Daoy (cell line): ENCODE measurements at regions not wholly inside any gene's neighbourhood (a gene's known extent, or its start where the extent isn't known, plus 50 kb on each side); places are given as distances from the start of the nearest gene placed in this dataset.
"Not testable (repeated sequence)": the region's sequence is repeated elsewhere in the genome, so short reads cannot be mapped to it uniquely, and the experiment has no call there.

ENCODE experiments used
- DNase-seq: peaks from one replicate; pipeline ENCODE4 v3.0.0-alpha.2; 2015; ENCODE audit warnings: low read depth

DNA sequence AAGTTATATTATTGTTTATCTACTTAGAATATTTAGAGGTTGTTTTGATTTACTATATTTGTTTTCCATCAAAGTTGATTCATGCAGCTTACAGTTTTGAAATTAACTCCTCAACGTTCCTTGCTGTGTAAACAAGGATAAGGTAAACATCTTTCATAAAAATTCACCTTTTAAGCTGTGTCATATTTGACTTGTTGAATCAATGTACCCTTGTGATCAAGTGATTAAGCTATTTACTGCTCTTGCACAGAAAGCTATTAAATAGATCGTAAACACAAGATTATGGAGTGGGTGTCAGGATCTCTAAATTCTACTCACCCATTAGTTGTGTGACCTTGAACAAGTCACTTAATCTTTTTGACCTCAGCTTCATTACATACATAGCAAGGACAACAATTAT lies 2054.0 kb upstream of the NUDT12 start:
- no peak for DNase-seq

GRCh38 chr5:105602406-105602805 lies 2039.8 kb upstream of the NUDT12 start:
- not testable (repeated sequence) for DNase-seq

- DNase-seq = no peak
Observed at GRCh38 chr5:105593011-105593760, 2030.6 kb upstream of the NUDT12 start.

DNA sequence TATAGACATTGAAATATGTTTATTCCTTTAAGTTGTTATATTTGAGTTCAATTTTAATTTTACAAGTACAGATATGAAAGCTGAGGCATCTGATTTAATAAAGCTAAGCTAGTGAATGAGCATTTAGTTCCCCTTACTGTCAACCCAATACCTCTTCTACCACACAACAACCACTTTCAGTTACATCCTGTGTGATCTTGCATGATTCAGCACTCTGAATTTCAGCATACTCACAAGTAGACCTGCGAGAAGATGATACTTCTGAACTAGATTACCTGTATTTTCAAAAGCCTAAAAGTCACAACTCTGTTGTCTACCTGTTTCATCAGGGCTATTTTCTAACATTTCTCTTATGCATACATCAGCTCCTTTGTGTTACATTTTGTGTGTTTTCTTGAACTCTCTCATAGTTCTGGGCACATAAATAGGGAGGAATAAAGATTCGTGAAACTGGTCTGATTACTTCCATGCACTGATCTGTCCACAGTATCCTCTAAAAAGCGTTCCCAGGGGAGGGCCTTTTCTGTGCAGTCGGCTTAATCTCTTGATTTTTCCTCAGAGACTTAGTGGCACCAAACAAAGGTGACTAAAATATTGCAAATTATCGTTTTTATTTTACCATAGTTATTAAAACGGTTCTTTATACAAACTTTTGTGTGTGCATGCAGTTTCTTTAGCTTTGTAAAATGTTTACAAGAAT lies 2025.5 kb upstream of the NUDT12 start:
- no peak for DNase-seq

GRCh38 chr5:105581988-105582690 lies 2019.5 kb upstream of the NUDT12 start:
- DNase-seq = no peak

GRCh38 chr5:105573575-105573974 lies 2011.0 kb upstream of the NUDT12 start:
- no peak for DNase-seq

DNA sequence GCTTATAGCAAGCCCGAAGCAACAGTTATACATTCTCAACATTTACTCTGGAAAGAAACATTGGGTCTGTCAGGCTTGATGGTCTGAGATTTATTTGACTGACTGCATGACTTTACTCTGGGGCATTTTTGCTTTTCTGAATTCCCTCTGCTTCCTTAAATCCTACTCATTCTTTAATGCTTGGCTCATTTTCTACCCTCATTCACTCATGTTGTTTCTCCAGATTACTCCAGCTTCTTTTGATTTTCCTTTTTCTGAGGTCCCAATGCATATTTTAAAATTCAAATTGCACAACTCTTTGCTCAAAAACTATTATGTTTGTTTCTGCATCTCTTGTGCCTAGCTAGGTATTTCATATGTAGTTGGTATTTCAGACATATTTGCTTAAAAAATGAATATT lies 2002.9 kb upstream of the NUDT12 start:
- DNase-seq = no peak

DNA sequence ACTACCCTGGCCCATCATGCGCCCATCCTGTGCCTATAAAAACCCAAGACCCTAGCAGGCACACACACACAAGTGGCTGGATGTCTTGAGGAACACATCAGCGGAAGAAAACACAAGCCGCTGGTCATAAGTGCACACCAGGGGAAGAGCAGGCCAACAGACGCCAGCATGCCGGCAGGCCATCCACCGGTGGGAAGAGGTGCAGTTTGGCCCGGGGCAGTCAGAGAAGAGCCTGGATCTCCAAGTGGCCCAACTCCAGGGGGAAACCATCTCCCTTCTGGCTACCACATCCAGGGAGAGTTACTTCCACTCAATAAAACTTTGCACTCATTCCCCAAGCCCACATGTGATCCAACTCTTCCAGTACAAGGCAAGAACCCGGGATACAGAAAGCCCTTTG lies 2001.3 kb upstream of the NUDT12 start:
- DNase-seq = no peak

DNA sequence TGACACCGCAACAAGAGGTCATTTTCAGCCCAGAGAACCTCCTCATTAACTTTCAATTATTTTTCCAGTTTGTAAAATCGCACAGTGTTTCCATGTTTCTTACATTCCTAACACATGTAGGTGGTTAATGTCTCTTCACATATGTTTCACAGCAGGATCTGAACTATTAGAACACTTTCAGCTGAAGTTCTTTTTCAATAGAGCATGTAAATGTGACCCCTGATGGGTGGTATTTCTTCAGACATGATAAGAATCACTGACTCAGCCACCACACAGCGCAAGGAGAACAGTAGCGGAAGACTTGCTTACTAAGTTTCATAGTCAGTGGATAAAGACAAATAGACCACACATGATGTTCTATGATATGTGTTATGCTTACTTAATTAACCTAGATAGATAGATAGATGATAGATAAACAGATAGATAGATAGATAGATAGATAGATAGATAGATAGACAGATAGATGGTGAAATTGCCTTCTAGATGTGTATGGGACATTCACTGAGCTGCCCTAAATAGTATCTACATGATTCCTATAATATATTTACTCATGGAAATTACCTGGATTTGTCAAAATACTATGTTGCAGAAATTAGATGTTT lies 1992.1 kb upstream of the NUDT12 start:
- DNase-seq = no peak

GRCh38 chr5:105544300-105544699 lies 1981.7 kb upstream of the NUDT12 start:
- DNase-seq = no peak

GRCh38 chr5:105536675-105537074 lies 1974.1 kb upstream of the NUDT12 start:
- DNase-seq = no peak

- no peak for DNase-seq
Observed at GRCh38 chr5:105530716-105531261, 1968.2 kb upstream of the NUDT12 start.

DNA sequence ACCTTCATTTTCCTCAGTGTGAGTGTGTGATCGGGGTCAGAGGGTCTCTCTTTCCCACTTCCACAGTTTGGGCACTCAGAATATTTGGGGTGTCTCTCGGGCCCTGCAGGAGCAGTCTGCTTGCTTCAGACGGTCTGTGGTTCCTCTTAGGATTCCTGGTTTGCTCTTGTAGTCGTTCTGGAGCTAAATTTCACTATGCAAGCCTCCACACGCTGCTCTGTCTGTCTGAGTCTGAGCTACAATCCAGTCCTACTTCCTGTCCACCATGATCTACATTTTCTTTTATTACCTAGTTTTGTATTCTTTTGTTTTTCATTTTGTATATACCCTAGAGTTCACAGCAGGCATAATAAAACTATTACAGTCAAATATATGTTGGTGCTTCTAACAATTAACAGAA lies 1967.3 kb upstream of the NUDT12 start:
- no peak for DNase-seq

GRCh38 chr5:105508519-105508918 lies 1945.9 kb upstream of the NUDT12 start:
- DNase-seq = no peak

- DNase-seq = no peak
Observed at GRCh38 chr5:105506692-105507277, 1944.2 kb upstream of the NUDT12 start.

GRCh38 chr5:105503950-105504349 lies 1941.4 kb upstream of the NUDT12 start:
- no peak for DNase-seq

GRCh38 chr5:105501315-105501714 lies 1938.7 kb upstream of the NUDT12 start:
- no peak for DNase-seq

DNA sequence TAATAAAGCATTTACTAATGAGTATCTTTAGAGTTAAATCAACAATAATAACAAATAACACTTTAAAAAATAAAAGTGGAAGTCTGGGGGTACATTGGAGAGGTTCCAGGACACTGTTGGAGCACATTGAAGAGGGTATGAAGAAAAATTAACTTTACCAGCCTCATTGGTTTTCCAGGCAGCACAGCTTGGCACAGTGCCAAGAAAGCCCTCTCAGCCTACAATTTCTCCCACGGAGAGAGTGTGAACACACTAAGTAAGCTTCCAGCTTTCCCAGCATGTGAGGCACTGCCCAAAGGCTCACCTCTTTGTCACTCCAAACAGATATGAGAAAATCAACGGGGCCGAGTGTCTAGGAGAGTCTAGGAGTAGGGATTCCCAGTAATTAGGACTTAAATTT lies 1912.8 kb upstream of the NUDT12 start:
- DNase-seq = no peak

GRCh38 chr5:105462377-105462776 lies 1899.8 kb upstream of the NUDT12 start:
- DNase-seq = no peak

- DNase-seq = no peak
Observed at GRCh38 chr5:105460721-105461120, 1898.1 kb upstream of the NUDT12 start.

- DNase-seq = no peak
Observed at GRCh38 chr5:105453216-105453807, 1890.7 kb upstream of the NUDT12 start.
